ENCODE measurements at regions not wholly inside any gene's neighbourhood (a gene's known extent, or its start where the extent isn't known, plus 50 kb on each side); places are given as distances from the start of the nearest gene placed in this dataset.

DNA sequence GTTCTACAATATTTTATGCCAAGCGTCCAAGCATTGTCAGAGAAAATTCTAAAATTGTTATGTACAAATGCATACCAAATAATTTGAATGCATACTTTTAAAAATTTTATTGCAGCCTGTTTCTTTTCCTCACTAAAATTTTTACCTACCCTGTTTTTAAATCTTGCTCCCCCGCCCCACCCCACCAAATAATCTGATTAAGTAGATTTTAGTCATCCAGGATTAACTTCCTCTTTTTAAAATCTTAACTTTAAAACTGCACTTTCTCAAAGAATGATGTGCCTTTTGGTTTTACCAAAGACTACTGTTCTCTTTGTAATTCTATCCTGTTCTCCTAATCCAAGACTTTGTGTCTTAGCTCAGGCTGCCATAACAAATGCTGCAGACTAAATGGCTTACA lies 269.4 kb upstream of the FN1 start:
- no peaks in the 10 kb centered on the region for H3K36me3 ChIP-seq
- peaks cover 32% of the 10 kb centered on the region for H3K4me1 ChIP-seq (replicated peaks)
- no peaks in the 10 kb centered on the region for H3K9me3 ChIP-seq (replicated peaks)
- H3K27ac ChIP-seq = peak overlapping the region; percentile 26; the same call in 1 of the 2 replicates
- H3K4me3 ChIP-seq = no peak overlapping the region
- H3K27me3 ChIP-seq (replicated peaks) = no peaks in the 10 kb centered on the region
- DNase-seq (ENCODE audit: low read depth in 1 of 2, low spot score in 2 of 2) = no peak

DNA sequence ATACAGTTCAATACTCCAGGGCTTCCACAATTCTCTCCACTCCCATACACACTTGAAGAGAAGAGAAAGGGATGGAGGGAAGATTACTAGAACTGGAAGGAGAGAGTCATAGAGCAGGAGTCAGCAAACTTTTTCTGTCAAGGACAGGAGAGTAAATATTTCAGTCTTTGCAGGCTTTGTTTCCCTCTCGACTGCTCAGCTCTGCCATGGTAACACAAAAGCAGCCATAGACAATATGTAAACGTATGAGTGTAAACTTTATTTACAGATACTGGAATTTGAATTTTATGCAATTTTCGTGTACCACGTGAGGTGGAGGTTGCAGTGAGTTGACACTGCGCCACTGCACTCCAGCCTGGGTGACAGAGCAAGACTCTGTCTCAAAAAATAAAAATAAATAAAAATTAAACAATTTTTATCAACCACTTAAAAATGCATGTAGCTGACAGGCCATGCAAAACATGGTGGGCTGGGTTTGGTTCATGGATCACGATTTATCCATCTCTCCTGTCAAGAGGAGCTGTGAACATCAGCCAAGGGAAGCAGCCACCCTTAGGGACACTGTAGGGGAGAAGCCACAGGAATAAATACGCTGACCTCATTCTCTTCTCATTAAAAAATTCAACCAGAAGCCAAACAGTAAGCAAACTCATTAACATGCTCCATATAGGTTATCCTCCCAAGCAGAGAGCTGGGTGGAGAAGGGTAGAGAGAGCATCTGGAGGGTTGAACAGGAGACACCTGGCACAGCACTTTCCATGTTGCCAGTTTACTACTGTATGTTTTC lies 266.4 kb upstream of the FN1 start:
- H3K4me3 ChIP-seq = no peak overlapping the region
- no peak overlapping the region for H3K27ac ChIP-seq
- H3K9me3 ChIP-seq (replicated peaks) = no peaks in the 10 kb centered on the region; the same call in 1 of the 2 replicates
- DNase-seq (ENCODE audit: low read depth in 1 of 2, low spot score in 2 of 2) = no peak
- H3K27me3 ChIP-seq (replicated peaks) = no peaks in the 10 kb centered on the region
- H3K36me3 ChIP-seq = no peaks in the 10 kb centered on the region
- peaks cover 47% of the 10 kb centered on the region for H3K4me1 ChIP-seq (replicated peaks)

DNA sequence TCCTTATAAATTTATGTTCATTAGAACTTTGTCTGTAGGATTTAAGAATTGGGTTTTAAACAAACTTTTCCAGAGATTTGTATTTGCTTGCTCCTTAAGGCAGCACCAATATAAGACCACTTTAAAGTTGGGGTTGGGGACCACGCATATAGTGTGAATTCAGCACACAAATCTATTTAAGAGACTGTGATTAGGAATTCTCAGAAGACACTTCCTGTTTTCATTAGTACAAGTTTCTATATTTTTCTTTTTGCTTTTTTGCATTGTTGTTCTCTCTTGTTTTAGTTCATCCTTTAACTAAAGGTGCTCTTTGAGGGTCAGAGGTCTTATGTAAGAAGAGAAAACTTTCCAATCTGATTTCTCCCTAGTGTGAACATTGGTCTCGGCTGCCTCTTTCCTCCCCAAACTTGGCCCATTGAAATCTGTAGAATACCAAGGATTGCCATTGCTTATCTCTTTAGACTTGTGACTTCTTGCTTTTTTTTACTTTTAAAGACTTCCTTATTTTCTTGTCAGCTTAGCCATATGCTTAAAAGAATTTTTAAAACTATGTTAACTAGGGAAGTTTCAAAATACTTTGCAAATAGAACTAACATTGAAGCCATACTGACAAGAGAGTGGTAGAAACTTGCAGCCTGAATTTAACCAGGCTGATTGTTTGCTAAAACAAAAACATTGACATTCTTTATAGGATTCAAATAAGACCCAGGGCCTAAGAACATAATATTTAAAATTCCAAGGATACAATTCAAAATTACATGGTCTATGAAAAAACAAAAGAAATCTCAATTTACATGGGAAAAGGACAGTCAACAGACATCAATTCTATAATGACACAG lies 264.1 kb upstream of the FN1 start:
- no peaks in the 10 kb centered on the region for H3K36me3 ChIP-seq
- no peaks in the 10 kb centered on the region; the same call in 1 of the 2 replicates for H3K9me3 ChIP-seq (replicated peaks)
- H3K4me3 ChIP-seq = no peak overlapping the region
- H3K27ac ChIP-seq = peak overlapping the region; percentile 27; the same call in 1 of the 2 replicates
- peaks cover 32% of the 10 kb centered on the region for H3K4me1 ChIP-seq (replicated peaks)
- DNase-seq (ENCODE audit: low read depth in 1 of 2, low spot score in 2 of 2) = peak in 1 of 2 experiments; percentile 22
- H3K27me3 ChIP-seq (replicated peaks) = no peaks in the 10 kb centered on the region

DNA sequence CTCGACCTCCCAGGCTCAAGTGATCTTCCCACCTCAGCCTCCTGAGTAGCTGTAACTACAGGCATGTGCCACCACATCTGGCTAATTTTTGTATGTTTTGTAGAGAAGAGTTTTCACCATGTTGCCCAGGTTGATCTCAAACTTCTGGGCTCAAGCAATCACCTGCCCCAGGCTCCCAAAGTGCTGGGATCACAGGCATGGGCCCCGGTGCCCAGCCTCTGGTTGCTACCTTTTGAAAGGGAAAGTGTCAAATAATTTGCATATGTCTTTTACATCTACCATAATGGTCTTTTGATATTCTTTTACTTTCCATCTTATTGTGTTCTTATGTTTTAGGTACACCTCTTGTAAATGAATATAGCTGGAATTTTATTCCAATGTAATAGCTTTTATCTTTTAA lies 263.1 kb upstream of the FN1 start:
- Histone ChIP-seq H3K4me1 (replicated peaks) (peaks cover 35% of the 10 kb centered on the region), H3K9me3 (replicated peaks) (no peaks in the 10 kb centered on the region; the same call in 1 of the 2 replicates), H3K36me3 (no peaks in the 10 kb centered on the region), H3K27me3 (replicated peaks) (no peaks in the 10 kb centered on the region), H3K4me3 (no peak overlapping the region), H3K27ac (no peak overlapping the region)
- DNase-seq (ENCODE audit: low read depth in 1 of 2, low spot score in 2 of 2) = no peak

DNA sequence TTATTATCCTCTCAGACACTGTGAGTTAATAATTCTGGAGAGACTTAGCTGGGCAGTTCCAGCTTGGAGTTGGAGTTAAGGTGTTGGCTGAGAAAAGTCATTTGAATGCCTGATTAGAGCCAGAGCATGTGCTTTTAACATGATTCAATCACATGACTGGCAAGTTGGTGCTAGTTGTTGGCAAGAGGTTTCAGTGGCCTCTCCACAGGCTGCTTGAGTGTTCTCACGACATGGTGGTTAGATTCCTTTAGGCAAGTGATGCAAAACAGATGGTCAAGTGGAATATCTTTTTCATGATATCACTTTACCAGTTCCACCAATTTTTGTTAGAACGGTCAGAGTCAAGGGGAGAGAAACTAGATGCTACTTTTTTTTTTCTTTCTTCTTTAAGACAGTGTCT lies 262.7 kb upstream of the FN1 start:
- Histone ChIP-seq H3K4me1 (replicated peaks) (peaks cover 40% of the 10 kb centered on the region), H3K36me3 (no peaks in the 10 kb centered on the region), H3K9me3 (replicated peaks) (no peaks in the 10 kb centered on the region; the same call in 1 of the 2 replicates), H3K4me3 (no peak overlapping the region), H3K27me3 (replicated peaks) (no peaks in the 10 kb centered on the region), H3K27ac (no peak overlapping the region)
- DNase-seq (ENCODE audit: low read depth in 1 of 2, low spot score in 2 of 2) = peak; percentile 40 to 53

DNA sequence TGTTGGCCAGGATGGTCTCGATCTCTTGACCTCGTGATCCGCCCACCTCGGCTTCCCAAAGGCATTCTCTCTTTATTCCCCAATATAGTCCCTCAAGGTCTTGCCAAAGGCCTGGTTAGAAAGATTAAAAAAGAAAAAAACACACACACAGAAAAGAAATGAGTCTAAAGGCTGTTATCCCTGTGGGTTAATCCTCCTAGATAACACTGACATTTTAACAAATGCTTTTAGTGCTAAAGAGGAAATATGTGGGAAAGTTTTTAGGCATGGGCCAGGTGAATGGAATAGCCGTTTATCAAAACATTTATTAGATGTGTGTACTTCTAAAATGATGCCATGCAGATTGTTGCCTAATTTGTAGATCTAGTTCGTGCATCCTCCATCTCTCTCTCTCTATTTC lies 261.6 kb upstream of the FN1 start:
- no peaks in the 10 kb centered on the region for H3K36me3 ChIP-seq
- H3K9me3 ChIP-seq (replicated peaks) = no peaks in the 10 kb centered on the region; the same call in 1 of the 2 replicates
- peaks cover 50% of the 10 kb centered on the region for H3K4me1 ChIP-seq (replicated peaks)
- DNase-seq (ENCODE audit: low read depth in 1 of 2, low spot score in 2 of 2) = no peak
- no peak overlapping the region for H3K4me3 ChIP-seq
- no peaks in the 10 kb centered on the region for H3K27me3 ChIP-seq (replicated peaks)
- H3K27ac ChIP-seq = no peak overlapping the region

DNA sequence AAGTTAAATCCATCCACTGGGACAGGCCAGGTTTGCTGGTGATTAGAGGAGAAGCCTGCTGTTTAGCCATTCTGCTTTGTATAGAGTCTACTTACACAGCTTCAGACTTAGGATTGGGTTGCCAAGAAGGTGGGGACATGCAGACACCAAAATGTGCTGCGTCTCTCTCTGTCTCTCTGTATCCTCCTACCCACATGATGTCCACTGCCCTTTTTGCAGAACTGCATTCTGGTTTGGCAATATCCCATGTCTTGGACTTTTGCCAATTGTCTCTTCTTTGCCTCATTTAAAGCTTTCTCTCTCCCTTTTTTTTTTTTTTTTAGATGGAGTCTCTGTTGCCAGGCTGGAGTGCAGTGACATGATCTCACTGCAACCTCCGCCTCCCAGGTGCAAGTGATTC lies 261.1 kb upstream of the FN1 start:
- no peaks in the 10 kb centered on the region; the same call in 1 of the 2 replicates for H3K9me3 ChIP-seq (replicated peaks)
- H3K4me3 ChIP-seq = no peak overlapping the region
- no peaks in the 10 kb centered on the region for H3K27me3 ChIP-seq (replicated peaks)
- H3K36me3 ChIP-seq = no peaks in the 10 kb centered on the region
- no peak overlapping the region for H3K27ac ChIP-seq
- DNase-seq (ENCODE audit: low read depth in 1 of 2, low spot score in 2 of 2) = no peak
- H3K4me1 ChIP-seq (replicated peaks) = peaks cover 54% of the 10 kb centered on the region

DNA sequence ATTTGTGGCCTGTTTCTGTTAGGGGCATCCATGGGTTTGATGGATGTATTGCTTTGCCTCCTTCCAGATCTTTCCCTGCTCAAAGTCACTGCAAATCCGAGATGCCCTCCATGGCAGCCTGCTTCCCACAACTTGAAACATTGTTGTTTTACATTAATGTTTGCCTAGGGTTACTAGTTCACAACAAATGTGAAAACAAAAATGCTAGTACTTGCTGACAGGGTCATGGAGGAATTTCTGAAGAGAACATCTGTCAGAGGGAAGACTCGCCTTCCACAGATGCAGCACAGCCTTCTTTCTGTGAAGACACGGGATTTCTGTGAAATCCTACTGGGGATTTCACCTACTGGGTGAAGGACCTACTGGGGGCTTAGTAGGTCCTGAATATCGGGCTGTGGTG lies 260.0 kb upstream of the FN1 start:
- no peaks in the 10 kb centered on the region for H3K36me3 ChIP-seq
- H3K27me3 ChIP-seq (replicated peaks) = no peaks in the 10 kb centered on the region
- no peaks in the 10 kb centered on the region; the same call in 1 of the 2 replicates for H3K9me3 ChIP-seq (replicated peaks)
- no peak overlapping the region for H3K4me3 ChIP-seq
- DNase-seq (ENCODE audit: low read depth in 1 of 2, low spot score in 2 of 2) = no peak
- H3K27ac ChIP-seq = no peak overlapping the region
- H3K4me1 ChIP-seq (replicated peaks) = peaks cover 53% of the 10 kb centered on the region

DNA sequence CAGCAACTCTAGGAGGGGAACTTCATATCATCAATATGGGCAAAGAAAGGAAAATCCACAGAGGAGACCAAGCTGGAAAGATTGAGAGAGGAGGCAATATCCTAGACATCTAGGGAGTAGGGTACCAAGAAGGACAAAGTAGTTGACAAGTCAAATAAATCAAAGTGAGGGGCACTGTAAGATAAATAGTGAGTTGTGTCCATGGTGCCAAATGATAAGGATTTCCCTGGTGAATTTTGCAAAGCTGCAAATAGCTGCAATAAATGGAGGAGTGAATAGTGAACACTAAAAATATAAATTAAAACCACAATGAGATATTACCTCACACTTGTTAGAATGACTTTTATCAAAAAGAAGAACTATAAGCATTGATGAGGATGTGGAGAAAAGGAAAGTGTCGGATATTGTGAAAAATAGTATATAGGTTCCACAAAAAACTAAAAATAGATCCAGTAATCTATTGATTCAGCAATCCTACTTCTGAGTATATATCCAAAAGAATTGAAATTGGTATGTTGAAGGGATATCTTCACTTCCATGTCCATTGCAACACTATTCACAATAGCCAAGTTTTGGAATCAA lies 258.2 kb upstream of the FN1 start:
- peaks cover 40% of the 10 kb centered on the region for H3K4me1 ChIP-seq (replicated peaks)
- peak overlapping the region; percentile 79 for H3K27ac ChIP-seq
- no peaks in the 10 kb centered on the region for H3K36me3 ChIP-seq
- no peak overlapping the region for H3K4me3 ChIP-seq
- no peaks in the 10 kb centered on the region; the same call in 1 of the 2 replicates for H3K9me3 ChIP-seq (replicated peaks)
- no peaks in the 10 kb centered on the region for H3K27me3 ChIP-seq (replicated peaks)
- DNase-seq (ENCODE audit: low read depth in 1 of 2, low spot score in 2 of 2) = no peak

DNA sequence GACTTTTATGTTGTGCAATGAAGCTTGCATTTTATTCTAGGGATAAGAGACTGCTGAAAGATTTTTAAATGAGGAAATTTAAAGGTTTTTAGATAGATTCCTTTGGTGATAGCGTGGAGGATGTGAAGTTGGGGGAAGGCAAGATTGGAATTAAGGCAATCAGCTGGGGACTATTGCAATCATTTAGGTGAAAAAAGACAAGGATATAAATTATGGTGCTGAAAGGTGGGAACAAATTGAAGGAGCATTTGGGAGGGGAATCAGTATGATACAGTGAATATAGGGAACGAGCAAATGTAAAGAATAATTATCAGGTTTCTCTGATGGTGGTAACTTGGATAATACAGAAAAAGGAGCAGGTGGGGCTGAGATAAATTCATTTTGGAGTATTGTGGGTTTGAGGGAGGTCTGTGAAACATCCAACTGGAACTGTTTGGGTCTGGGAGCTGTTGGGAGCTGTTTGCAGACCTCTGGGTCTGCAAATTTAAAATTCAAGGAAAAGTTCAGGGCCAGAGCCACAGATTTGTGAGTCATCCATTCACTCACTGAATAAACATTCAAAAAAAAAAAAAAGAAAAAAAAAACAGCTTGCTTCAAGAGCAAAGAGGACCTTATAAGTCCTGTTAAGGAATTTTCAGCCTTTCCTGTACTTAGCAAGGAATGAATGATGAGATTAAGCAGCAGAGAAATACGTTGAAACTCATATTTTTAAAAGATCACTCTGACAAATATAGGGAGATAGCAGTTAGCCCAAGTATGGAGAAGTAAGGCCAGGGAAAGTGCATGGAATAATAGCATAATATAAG lies 257.5 kb upstream of the FN1 start:
- no peaks in the 10 kb centered on the region for H3K36me3 ChIP-seq
- peak; percentile 55 to 85 for DNase-seq (ENCODE audit: low read depth in 1 of 2, low spot score in 2 of 2)
- no peaks in the 10 kb centered on the region for H3K27me3 ChIP-seq (replicated peaks)
- peak overlapping the region; percentile 79 for H3K27ac ChIP-seq
- no peak overlapping the region for H3K4me3 ChIP-seq
- H3K9me3 ChIP-seq (replicated peaks) = no peaks in the 10 kb centered on the region
- peaks cover 33% of the 10 kb centered on the region for H3K4me1 ChIP-seq (replicated peaks)

DNA sequence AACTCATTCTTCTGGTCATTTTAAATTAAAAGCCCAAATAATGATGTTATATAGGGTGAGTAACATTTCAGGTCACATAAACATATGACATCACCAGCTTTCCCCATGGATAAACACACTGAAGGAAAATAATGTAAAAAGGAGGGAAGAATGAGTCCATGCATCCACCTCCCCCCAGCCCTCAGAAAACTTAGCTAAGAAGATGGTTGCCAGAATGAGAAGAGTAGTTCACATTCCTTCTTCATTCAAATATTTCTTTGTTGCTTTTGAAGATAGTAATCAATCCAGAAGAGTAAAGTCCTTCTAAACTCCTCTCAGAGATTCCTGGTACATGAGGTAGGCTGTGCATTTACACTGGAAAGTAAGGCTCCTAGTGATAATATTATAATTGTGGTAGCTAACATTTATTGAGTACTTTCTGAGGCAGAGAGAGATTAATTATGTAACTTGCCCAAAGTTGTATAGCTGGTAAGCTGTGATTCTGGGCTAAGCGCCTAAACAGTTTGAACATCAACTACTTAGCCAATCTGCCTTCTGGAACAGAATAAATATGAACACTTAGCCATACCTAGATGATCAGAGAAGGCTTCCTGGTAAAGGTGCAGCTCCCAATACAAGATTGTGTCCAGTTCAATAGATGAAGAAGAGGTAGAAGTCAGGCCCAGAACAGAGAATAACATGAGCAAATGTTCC lies 256.7 kb upstream of the FN1 start:
- Histone ChIP-seq H3K27me3 (replicated peaks) (no peaks in the 10 kb centered on the region), H3K9me3 (replicated peaks) (no peaks in the 10 kb centered on the region), H3K4me1 (replicated peaks) (peaks cover 33% of the 10 kb centered on the region), H3K27ac (peak overlapping the region; percentile 79), H3K4me3 (no peak overlapping the region), H3K36me3 (no peaks in the 10 kb centered on the region)
- peak in 1 of 2 experiments; percentile 77 for DNase-seq (ENCODE audit: low read depth in 1 of 2, low spot score in 2 of 2)

DNA sequence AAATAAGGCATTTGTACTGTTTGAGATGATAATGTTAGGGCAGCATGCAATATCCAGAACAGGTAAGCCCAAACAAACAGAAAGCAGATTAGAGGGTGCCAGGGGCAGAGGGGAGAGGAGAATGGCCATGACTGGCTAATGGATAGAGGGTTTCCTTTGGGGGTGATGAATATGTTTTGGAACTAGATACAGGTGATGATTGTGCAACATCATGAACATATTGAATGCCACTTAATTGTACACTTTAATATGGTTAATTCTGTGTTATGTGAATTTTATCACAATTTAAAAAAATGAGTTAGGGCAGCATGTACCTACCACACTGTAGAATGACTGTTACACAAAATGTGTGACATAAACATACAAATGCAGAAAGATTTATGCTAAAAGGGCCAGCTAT lies 255.5 kb upstream of the FN1 start:
- Histone ChIP-seq H3K4me3 (no peak overlapping the region), H3K27me3 (replicated peaks) (no peaks in the 10 kb centered on the region), H3K36me3 (no peaks in the 10 kb centered on the region), H3K27ac (no peak overlapping the region), H3K9me3 (replicated peaks) (no peaks in the 10 kb centered on the region), H3K4me1 (replicated peaks) (peaks cover 33% of the 10 kb centered on the region)
- no peak for DNase-seq (ENCODE audit: low read depth in 1 of 2, low spot score in 2 of 2)

All from SJSA1 (cell line).